HL-60 (cell line): ENCODE measurements at regions not wholly inside any gene's neighbourhood (a gene's known extent, or its start where the extent isn't known, plus 50 kb on each side); places are given as distances from the start of the nearest gene placed in this dataset.

Source experiments
- DNase-seq, 2 experiments: peaks; one replicate each; pipeline ENCODE4 v3.0.0-alpha.2; 2010 to 2020; ENCODE audit warnings: low read depth in 1 of 2, low spot score in 1 of 2
- H3K27ac ChIP-seq: fragments of 250-450 bp; sonication (Bioruptor Pico); replicated peaks from 2 replicates; pipeline ENCODE4 v1.5.1; 2020; ENCODE audit warnings: mild to moderate bottlenecking, moderate library complexity
- H3K27me3 ChIP-seq: fragments of 250-450 bp; sonication (Bioruptor Pico); 2 replicates; pipeline ENCODE4 v1.5.1; 2021; ENCODE audit warnings: mild to moderate bottlenecking, moderate library complexity; ENCODE audit not compliant: insufficient read depth, poor library complexity, severe bottlenecking
- H3K4me3 ChIP-seq: replicated peaks from 2 replicates; pipeline ENCODE4 v1.5.1; 2011; ENCODE audit warnings: mild to moderate bottlenecking, control low read depth, low read length; ENCODE audit not compliant: insufficient read depth
- CTCF ChIP-seq: IDR thresholded peaks from one replicate; pipeline ENCODE4 v1.5.1; 2011; ENCODE audit warnings: low read length, control low read depth, inconsistent platforms; ENCODE audit not compliant: insufficient read depth
- GABPA ChIP-seq: IDR thresholded peaks from 2 replicates; pipeline ENCODE4 v1.6.1; 2012; ENCODE audit warnings: low read depth
- POLR2AphosphoS5 ChIP-seq: IDR thresholded peaks from 2 replicates; pipeline ENCODE4 v1.6.1; 2012; ENCODE audit warnings: low read depth
- REST ChIP-seq: IDR thresholded peaks from 2 replicates; pipeline ENCODE4 v1.6.1; 2012; ENCODE audit warnings: low read depth; ENCODE audit not compliant: insufficient replicate concordance
- SPI1 ChIP-seq: IDR thresholded peaks from 2 replicates; pipeline ENCODE4 v1.6.1; 2012; ENCODE audit warnings: low read depth, mild to moderate bottlenecking, borderline replicate concordance

GRCh38 chr13:36533806-36534205 lies 101.5 kb downstream of the CCNA1 start:
- no peak for DNase-seq
- TF ChIP-seq GABPA (no peak), REST (no peak), SPI1 (no peak), POLR2AphosphoS5 (no peak), CTCF (no peak)
- Histone ChIP-seq H3K27ac (no peak overlapping the region), H3K4me3 (no peak overlapping the region), H3K27me3 (no peaks in the 10 kb centered on the region)

GRCh38 chr13:36536546-36536945 lies 104.3 kb downstream of the CCNA1 start:
- no peak for DNase-seq
- Histone ChIP-seq H3K4me3 (no peak overlapping the region), H3K27ac (no peak overlapping the region), H3K27me3 (no peaks in the 10 kb centered on the region)
- no peak for TF ChIP-seq SPI1
- no peak for TF ChIP-seq POLR2AphosphoS5
- TF ChIP-seq GABPA: no peak
- no peak for TF ChIP-seq REST
- no peak for TF ChIP-seq CTCF

- Histone ChIP-seq H3K27me3 (no peaks in the 10 kb centered on the region), H3K27ac (no peak overlapping the region), H3K4me3 (no peak overlapping the region)
- DNase-seq: no peak
- TF ChIP-seq REST (no peak), GABPA (no peak), SPI1 (no peak), POLR2AphosphoS5 (no peak), CTCF (no peak)
These were observed 111.4 kb downstream of the CCNA1 start for GRCh38 chr13:36543671-36544070.
